IMR-90 (cell line): ENCODE measurements at regions not wholly inside any gene's neighbourhood (a gene's known extent, or its start where the extent isn't known, plus 50 kb on each side); places are given as distances from the start of the nearest gene placed in this dataset.

Source experiments
- CTCF ChIP-seq: conservative IDR thresholded peaks from 2 replicates; pipeline ENCODE4 v1.5.1; 2012; ENCODE audit warnings: mild to moderate bottlenecking, low read depth, low read length, improper control_type of control experiment
- ELK1 ChIP-seq: fragments of 150-350 bp; IDR thresholded peaks from 2 replicates; pipeline ENCODE4 v1.6.1; 2016; ENCODE audit warnings: low read depth, mild to moderate bottlenecking, low read length, moderate library complexity, borderline replicate concordance
- FOS ChIP-seq: fragments of 150-350 bp; IDR thresholded peaks from 2 replicates; pipeline ENCODE4 v1.6.1; 2016; ENCODE audit warnings: low read depth, low read length
- MAFK ChIP-seq: IDR thresholded peaks from 2 replicates; pipeline ENCODE4 v1.6.1; 2012; ENCODE audit warnings: low read depth, low read length, improper control_type of control experiment
- MAZ ChIP-seq: IDR thresholded peaks from 2 replicates; pipeline ENCODE4 v1.6.1; 2012; ENCODE audit warnings: low read depth, mild to moderate bottlenecking, low read length, improper control_type of control experiment, moderate library complexity, borderline replicate concordance
- POLR2A ChIP-seq: IDR thresholded peaks from 2 replicates; pipeline ENCODE4 v1.6.1; 2012; ENCODE audit warnings: mild to moderate bottlenecking, low read depth, low read length
- RAD21 ChIP-seq: IDR thresholded peaks from 2 replicates; pipeline ENCODE4 v1.6.1; 2012; ENCODE audit warnings: low read length, improper control_type of control experiment
- RCOR1 ChIP-seq: IDR thresholded peaks from 2 replicates; pipeline ENCODE4 v1.6.1; 2012; ENCODE audit warnings: mild to moderate bottlenecking, low read length, improper control_type of control experiment; ENCODE audit not compliant: insufficient replicate concordance
- RFX5 ChIP-seq: IDR thresholded peaks from 2 replicates; pipeline ENCODE4 v1.8.0; 2012; ENCODE audit warnings: low read depth, mild to moderate bottlenecking, low read length, moderate library complexity
- USF2 ChIP-seq: fragments of 150-350 bp; IDR thresholded peaks from 2 replicates; pipeline ENCODE4 v1.6.1; 2017; ENCODE audit warnings: mild to moderate bottlenecking, antibody characterized with exemption, low read length, low read depth

- TF ChIP-seq RAD21 (no peak), RCOR1 (no peak), CTCF (no peak), POLR2A (no peak), FOS (no peak), USF2 (no peak), ELK1 (no peak), MAFK (no peak), RFX5 (no peak), MAZ (no peak)
Observed at GRCh38 chr18:51639541-51639940, 442.1 kb upstream of the MEX3C start.
